NCI-H146 treated with DMSO at 0.1 percent for 48 hours (cell line): ENCODE measurements at regions not wholly inside any gene's neighbourhood (a gene's known extent, or its start where the extent isn't known, plus 50 kb on each side); places are given as distances from the start of the nearest gene placed in this dataset.
"Not testable (repeated sequence)": the region's sequence is repeated elsewhere in the genome, so short reads cannot be mapped to it uniquely, and the experiment has no call there.

Source experiments
- DNase-seq: peaks from one replicate; lab custom pipeline; 2025; ENCODE audit not compliant: unreplicated experiment; lab: John Stamatoyannopoulos, UW

- DNase-seq = no peak
These were observed 72.2 kb upstream of the PRMT8 start for GRCh38 chr12:3418609-3419390.

- DNase-seq = no peak
These were observed 71.4 kb upstream of the PRMT8 start for GRCh38 chr12:3419558-3419957.

DNA sequence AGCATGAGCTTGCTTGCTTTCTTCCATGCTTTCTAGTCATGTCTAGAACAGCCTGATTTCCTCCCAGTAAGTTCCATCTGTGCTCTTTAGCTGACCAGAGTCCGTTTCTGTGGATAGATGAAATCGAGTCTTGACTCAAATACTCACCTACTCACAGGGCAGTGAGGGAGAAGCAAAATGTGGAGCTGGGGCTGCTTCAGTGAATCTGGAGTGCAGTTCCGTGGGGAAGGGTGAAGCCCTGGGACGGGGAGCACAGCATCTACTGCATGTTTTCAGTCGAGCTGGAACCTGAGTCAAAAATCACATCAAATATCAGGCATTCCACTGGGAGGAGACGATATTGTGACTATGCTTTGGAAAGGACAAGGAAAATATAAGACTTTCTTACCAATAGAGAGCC is 70.3 kb upstream of the PRMT8 start:
- no peak for DNase-seq

GRCh38 chr12:3421191-3421978 is 69.6 kb upstream of the PRMT8 start:
- DNase-seq = no peak

DNA sequence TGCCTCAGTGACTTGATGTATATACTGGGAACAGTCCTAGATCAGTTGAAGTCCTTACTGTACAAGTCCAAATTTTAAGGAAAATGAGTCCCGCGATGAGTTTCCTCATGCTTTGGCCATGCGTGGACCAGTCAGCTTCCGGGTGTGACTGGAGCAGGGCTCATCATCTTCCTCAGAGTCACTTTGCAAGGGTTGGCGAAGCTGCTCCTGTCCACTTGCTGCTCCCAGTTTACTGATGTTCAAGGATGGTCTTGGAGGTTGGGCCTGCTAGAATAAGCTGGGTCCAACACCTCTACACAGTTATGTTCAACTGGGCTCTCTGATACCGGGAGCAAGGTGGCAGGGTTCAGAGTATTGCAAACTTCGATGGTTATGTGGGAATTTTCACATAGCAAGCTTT is 66.2 kb upstream of the PRMT8 start:
- not testable (repeated sequence) for DNase-seq

GRCh38 chr12:3427956-3428355 is 63.0 kb upstream of the PRMT8 start:
- no peak for DNase-seq

- DNase-seq = no peak
These were observed 62.4 kb upstream of the PRMT8 start for GRCh38 chr12:3428631-3429030.

DNA sequence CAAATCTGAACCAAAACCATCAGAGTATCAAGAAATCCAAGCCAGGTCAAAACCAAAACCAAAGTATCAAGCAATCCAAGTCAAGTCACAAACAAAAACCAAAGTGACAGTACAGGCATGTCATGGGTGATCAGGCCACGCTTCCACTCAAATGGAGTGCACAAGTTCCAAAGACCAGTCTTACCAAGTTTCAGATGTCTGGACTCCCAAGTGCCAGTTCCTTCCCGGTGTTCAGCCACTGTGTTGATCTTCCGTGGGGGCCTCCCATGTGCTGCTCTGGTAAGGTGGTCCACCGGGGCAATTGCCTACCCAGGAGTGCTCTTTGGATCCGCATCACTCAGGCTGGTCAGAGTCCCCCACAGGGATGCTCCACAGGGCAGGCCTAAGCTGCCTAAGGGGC is 61.5 kb upstream of the PRMT8 start:
- not testable (repeated sequence) for DNase-seq

DNA sequence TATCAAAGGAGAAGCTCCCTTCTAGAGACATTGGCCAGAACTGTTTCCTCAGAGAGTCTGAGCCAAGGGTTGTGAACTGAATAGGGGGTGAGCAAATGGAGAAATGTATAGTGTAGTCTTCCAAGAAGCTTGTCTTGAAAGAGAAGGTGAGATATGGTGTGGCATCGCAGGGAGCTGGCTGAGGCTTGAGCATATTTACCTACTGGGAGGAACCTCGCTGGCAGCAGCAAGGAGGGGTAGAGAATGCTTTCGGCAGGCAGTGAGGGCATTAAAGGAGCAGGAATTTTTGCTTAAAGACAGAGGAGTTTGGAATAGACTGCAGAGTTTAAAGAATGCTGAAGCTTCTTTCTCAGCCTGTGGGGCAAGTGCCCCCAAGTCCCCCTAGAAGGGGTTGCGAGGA is 59.3 kb upstream of the PRMT8 start:
- DNase-seq = no peak

GRCh38 chr12:3432176-3432742 is 58.7 kb upstream of the PRMT8 start:
- DNase-seq = no peak

- no peak for DNase-seq
These were observed 58.1 kb upstream of the PRMT8 start for GRCh38 chr12:3432868-3433267.

GRCh38 chr12:3436461-3437065 is 54.4 kb upstream of the PRMT8 start:
- DNase-seq = no peak

DNA sequence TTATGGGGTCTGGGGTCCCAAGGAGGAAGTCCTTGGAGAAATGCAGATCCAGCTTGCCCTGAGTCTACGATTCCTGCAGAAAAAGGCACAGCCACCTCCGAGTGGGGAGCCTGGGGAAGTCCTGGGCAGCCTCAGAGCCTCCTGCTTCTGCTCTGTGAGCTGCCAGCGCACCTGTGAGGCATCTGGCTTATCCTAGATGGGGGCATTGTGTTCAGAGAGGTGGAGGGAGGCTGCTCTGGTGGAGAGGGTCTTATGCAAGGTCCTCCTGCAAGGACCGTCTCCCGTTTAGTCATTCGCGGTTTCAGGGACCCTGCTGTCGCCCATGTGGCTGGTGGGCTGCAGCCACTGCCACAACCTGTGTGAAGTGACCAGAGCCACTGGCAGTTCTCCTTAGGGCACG is 53.0 kb upstream of the PRMT8 start:
- DNase-seq = no peak

- no peak for DNase-seq
These were observed 52.6 kb upstream of the PRMT8 start for GRCh38 chr12:3438401-3438800.
